ENCODE measurements at regions not wholly inside any gene's neighbourhood (a gene's known extent, or its start where the extent isn't known, plus 50 kb on each side); places are given as distances from the start of the nearest gene placed in this dataset.

DNA sequence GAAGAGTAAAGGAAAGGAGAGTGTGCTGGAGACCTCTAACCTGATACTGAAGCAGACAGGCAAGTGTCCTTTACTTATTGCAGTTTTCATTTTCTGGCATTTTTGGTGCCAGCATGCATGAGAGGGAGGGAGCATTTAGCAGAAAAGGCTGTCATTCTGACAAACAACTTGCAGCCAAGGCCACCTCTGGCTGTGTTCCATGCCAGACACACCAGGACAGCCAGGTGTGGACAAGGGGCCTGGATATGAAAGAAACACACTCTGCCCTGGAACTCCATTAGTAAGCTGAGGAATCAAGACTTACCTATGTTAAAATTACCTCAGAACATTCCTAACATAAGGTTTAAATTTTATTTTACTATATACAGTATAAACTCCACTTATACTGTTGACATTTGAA lies 365.4 kb upstream of the CAMK1G start:
- H3K9me3 ChIP-seq (replicated peaks in 1 of 2; ENCODE audit: control insufficient read depth in 1 of 2, insufficient read depth in 1 of 2, low read length in 2 of 2), result peaks cover 0 to 12% of the 10 kb centered on the region in 2 donors
- no peaks in the 10 kb centered on the region for H3K79me2 ChIP-seq (ENCODE audit: insufficient read depth, low read length)
- H3K9me3 Mint-ChIP-seq, result peaks cover 0 to 8% (median 6%) of the 10 kb centered on the region in 7 donors
- no peaks in the 10 kb centered on the region for H3K4me1 ChIP-seq (ENCODE audit: control insufficient read depth in 1 of 2, insufficient read depth in 2 of 2, low read length in 2 of 2)
- H3K36me3 Mint-ChIP-seq, result no peaks in the 10 kb centered on the region
- H3K4me2 ChIP-seq (replicated peaks; ENCODE audit: extremely low read depth, low read length, poor library complexity, severe bottlenecking), result no peak overlapping the region
- H3K36me3 ChIP-seq (replicated peaks in 1 of 2; ENCODE audit: control insufficient read depth in 1 of 2, insufficient read depth in 2 of 2, low read length in 2 of 2), result no peaks in the 10 kb centered on the region
- TF ChIP-seq, protein P1, sequence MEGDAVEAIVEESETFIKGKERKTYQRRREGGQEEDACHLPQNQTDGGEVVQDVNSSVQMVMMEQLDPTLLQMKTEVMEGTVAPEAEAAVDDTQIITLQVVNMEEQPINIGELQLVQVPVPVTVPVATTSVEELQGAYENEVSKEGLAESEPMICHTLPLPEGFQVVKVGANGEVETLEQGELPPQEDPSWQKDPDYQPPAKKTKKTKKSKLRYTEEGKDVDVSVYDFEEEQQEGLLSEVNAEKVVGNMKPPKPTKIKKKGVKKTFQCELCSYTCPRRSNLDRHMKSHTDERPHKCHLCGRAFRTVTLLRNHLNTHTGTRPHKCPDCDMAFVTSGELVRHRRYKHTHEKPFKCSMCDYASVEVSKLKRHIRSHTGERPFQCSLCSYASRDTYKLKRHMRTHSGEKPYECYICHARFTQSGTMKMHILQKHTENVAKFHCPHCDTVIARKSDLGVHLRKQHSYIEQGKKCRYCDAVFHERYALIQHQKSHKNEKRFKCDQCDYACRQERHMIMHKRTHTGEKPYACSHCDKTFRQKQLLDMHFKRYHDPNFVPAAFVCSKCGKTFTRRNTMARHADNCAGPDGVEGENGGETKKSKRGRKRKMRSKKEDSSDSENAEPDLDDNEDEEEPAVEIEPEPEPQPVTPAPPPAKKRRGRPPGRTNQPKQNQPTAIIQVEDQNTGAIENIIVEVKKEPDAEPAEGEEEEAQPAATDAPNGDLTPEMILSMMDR (IDR thresholded peaks at IDR 0.05), result no peak
- H3K27ac Mint-ChIP-seq, result no peak overlapping the region
- no peaks in the 10 kb centered on the region for H3K27me3 ChIP-seq (ENCODE audit: control insufficient read depth in 2 of 2, insufficient read depth in 2 of 2, low read length in 2 of 2)
- no peak for DNase-seq
- no peak overlapping the region for H3K9ac ChIP-seq (ENCODE audit: insufficient read depth, low read length, poor library complexity, severe bottlenecking)
- no peak overlapping the region for H2AFZ ChIP-seq (ENCODE audit: insufficient read depth, low read depth, low read length, poor library complexity, severe bottlenecking)
- H3K4me3 ChIP-seq (replicated peaks in 1 of 3; ENCODE audit: low read depth in 2 of 3, low read length in 3 of 3), result no peak overlapping the region
- no peak overlapping the region for H3K4me3 Mint-ChIP-seq
- no peaks in the 10 kb centered on the region for H4K20me1 ChIP-seq (ENCODE audit: insufficient read depth, low read length)
- no peaks in the 10 kb centered on the region for H3K27me3 Mint-ChIP-seq (ENCODE audit: low read depth in 3 of 3)
- no peaks in the 10 kb centered on the region for H3K4me1 Mint-ChIP-seq
- intact Hi-C loops (cut with micrococcal nuclease), result no loop called here
- H3K27ac ChIP-seq (ENCODE audit: low read depth in 1 of 2, low read length in 2 of 2), result no peak overlapping the region

- peaks cover 0 to 12% of the 10 kb centered on the region in 2 donors for H3K9me3 ChIP-seq (replicated peaks in 1 of 2; ENCODE audit: control insufficient read depth in 1 of 2, insufficient read depth in 1 of 2, low read length in 2 of 2)
- intact Hi-C loops (cut with micrococcal nuclease), result no loop called here
- TF ChIP-seq, protein P1 (IDR thresholded peaks at IDR 0.05), result no peak
- Mint-ChIP-seq H3K4me3 (no peak overlapping the region), H3K27ac (no peak overlapping the region), H3K36me3 (no peaks in the 10 kb centered on the region), H3K4me1 (peaks cover 3% of the 10 kb centered on the region), H3K27me3 (ENCODE audit: low read depth in 3 of 3) (no peaks in the 10 kb centered on the region), H3K9me3 (peaks cover 0 to 8% (median 6%) of the 10 kb centered on the region in 7 donors)
- H3K4me3 ChIP-seq (replicated peaks in 1 of 3; ENCODE audit: low read depth in 2 of 3, low read length in 3 of 3), result no peak overlapping the region
- no peaks in the 10 kb centered on the region for H3K27me3 ChIP-seq (ENCODE audit: control insufficient read depth in 2 of 2, insufficient read depth in 2 of 2, low read length in 2 of 2)
- WGBS (ENCODE audit: insufficient coverage), result no CpG with 5 or more reads among the region's 3 CpGs
- H3K4me2 ChIP-seq (replicated peaks; ENCODE audit: extremely low read depth, low read length, poor library complexity, severe bottlenecking), result no peak overlapping the region
- H3K4me1 ChIP-seq (ENCODE audit: control insufficient read depth in 1 of 2, insufficient read depth in 2 of 2, low read length in 2 of 2), result no peaks in the 10 kb centered on the region
- H3K79me2 ChIP-seq (ENCODE audit: insufficient read depth, low read length), result no peaks in the 10 kb centered on the region
- H3K27ac ChIP-seq (ENCODE audit: low read depth in 1 of 2, low read length in 2 of 2), result no peak overlapping the region
- H4K20me1 ChIP-seq (ENCODE audit: insufficient read depth, low read length), result no peaks in the 10 kb centered on the region
- no peak for DNase-seq
- H3K9ac ChIP-seq (ENCODE audit: insufficient read depth, low read length, poor library complexity, severe bottlenecking), result no peak overlapping the region
- H3K36me3 ChIP-seq (replicated peaks in 1 of 2; ENCODE audit: control insufficient read depth in 1 of 2, insufficient read depth in 2 of 2, low read length in 2 of 2), result no peaks in the 10 kb centered on the region
- no peak overlapping the region for H2AFZ ChIP-seq (ENCODE audit: insufficient read depth, low read depth, low read length, poor library complexity, severe bottlenecking)
These were observed 364.5 kb upstream of the CAMK1G start for GRCh38 chr1:209218981-209219380.
